ENCODE measurements at regions not wholly inside any gene's neighbourhood (a gene's known extent, or its start where the extent isn't known, plus 50 kb on each side); places are given as distances from the start of the nearest gene placed in this dataset.
"Not testable (repeated sequence)": the region's sequence is repeated elsewhere in the genome, so short reads cannot be mapped to it uniquely, and the experiment has no call there.

GRCh38 chr6:23554953-23555352, 571.1 kb upstream of the NRSN1 start:
- H2BK120ac ChIP-seq (ENCODE audit: low read depth, low read length); ATAC-seq (ENCODE audit: low read depth); H3K4me3 ChIP-seq (ENCODE audit: insufficient read depth, low read depth, low read length); H3K4me2 ChIP-seq (ENCODE audit: low read depth, low read length); H2AK9ac ChIP-seq (replicated peaks; ENCODE audit: low read depth, low read length, poor library complexity); in situ Hi-C loops (cut with MboI; ENCODE audit: low sequenced_read_pairs); H3K23ac ChIP-seq (ENCODE audit: low read depth, low read length); H2BK15ac ChIP-seq (ENCODE audit: low read depth, low read length); H2BK20ac ChIP-seq (ENCODE audit: low read depth, low read length); H3K4me1 ChIP-seq (ENCODE audit: control insufficient read depth, insufficient read depth, low read length); H3K9me1 ChIP-seq (ENCODE audit: insufficient read depth, low read length); H4K5ac ChIP-seq (ENCODE audit: low read depth, low read length); H3K36me3 ChIP-seq (ENCODE audit: control insufficient read depth, insufficient read depth, low read length); dilution Hi-C loops (cut with HindIII; ENCODE audit: low sequenced_read_pairs, unreplicated experiment); H3K9ac ChIP-seq (ENCODE audit: low read depth, low read length); H3K9me3 ChIP-seq (ENCODE audit: control insufficient read depth, insufficient read depth, low read length); H2BK5ac ChIP-seq (ENCODE audit: low read depth, low read length, poor library complexity, severe bottlenecking); DNase-seq; POLR2A ChIA-PET (ENCODE audit: unreplicated experiment); H4K8ac ChIP-seq (ENCODE audit: low read depth in 2 of 2, low read length in 2 of 2); H4K20me1 ChIP-seq (ENCODE audit: insufficient read depth, low read length); H2AK5ac ChIP-seq (ENCODE audit: low read depth, low read length); H3K14ac ChIP-seq (replicated peaks; ENCODE audit: low read depth, low read length); BruUV-seq (replicated peaks); H3K79me1 ChIP-seq (ENCODE audit: low read depth in 1 of 2, low read length in 2 of 2); H3K56ac ChIP-seq (ENCODE audit: extremely low read depth, insufficient read depth, low read length); H2AFZ ChIP-seq (replicated peaks; ENCODE audit: low read length, poor library complexity); H4K91ac ChIP-seq (ENCODE audit: insufficient read depth, low read depth, low read length); CTCF ChIA-PET; H3K18ac ChIP-seq (ENCODE audit: low read depth, low read length); H3K27me3 ChIP-seq (ENCODE audit: control insufficient read depth, insufficient read depth, low read length); H3K4ac ChIP-seq (ENCODE audit: low read depth, low read length); intact Hi-C loops (cut with micrococcal nuclease); H3K27ac ChIP-seq (ENCODE audit: insufficient read depth, low read length): not testable (repeated sequence)
- no CpG with 5 or more reads among the region's 1 CpG for WGBS, 2 experiments (ENCODE audit: extremely low coverage in 2 of 2, insufficient read length in 1 of 2)
